ENCODE measurements at regions not wholly inside any gene's neighbourhood (a gene's known extent, or its start where the extent isn't known, plus 50 kb on each side); places are given as distances from the start of the nearest gene placed in this dataset.

DNA sequence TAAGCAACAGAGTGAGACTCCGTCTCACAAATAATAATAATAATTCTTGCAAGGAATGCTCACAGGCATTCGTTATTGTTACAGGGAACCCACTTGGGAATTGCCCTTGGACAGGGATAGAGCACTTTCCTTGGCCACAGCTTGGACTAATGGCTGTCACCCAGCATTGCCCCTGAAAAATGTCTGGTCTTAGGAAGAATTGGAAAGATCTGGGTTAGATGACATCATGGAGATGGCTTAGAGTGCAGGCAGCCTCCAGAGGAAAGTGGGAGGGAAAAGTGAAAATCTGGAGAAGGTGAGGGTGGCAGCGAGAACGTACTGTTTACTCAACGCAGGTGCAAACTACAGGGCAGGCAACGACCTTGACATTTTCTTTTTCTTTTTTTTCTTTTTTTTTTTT lies 59.3 kb upstream of the MRTFB start:
- intact Hi-C loops (cut with DNase I) = loop anchor here in 2 of 10 donors (10.0 kb wide), 2 partner anchors 53 to 57 kb away; no protein-coding TSS in a partner anchor

GRCh38 chr16:14013145-14013570 lies 58.0 kb upstream of the MRTFB start:
- Histone ChIP-seq H3K9me3 (no peaks in the 10 kb centered on the region), H3K27ac (peak overlapping the region in 9 of 12 donors; percentile 57 to 86 (median 69)), H3K36me3 (no peaks in the 10 kb centered on the region), H3K4me1 (peaks cover 0 to 54% (median 30%) of the 10 kb centered on the region in 12 donors), H3K4me3 (peak overlapping the region in 3 of 12 donors; percentile 7 to 32 (median 7)), H3K27me3 (no peaks in the 10 kb centered on the region)
- ATAC-seq = peak in 1 of 4 donors; percentile 11
- intact Hi-C loops (cut with DNase I) = loop anchor here in 2 of 10 donors (10.0 kb wide), 2 partner anchors 52 to 58 kb away; no protein-coding TSS in a partner anchor
- WGBS, 4 donors = 63 to 88% (median 82%) methylated on average over 4 of the region's 4 CpGs
- DNase-seq = no peak
- no peak for TF ChIP-seq CTCF (IDR thresholded peaks at IDR 0.05)
- no peak for TF ChIP-seq POLR2A (IDR thresholded peaks at IDR 0.05)

More for the DNA sequence above, 59.3 kb upstream of the MRTFB start:
- Histone ChIP-seq H3K27me3 (no peaks in the 10 kb centered on the region), H3K27ac (peak overlapping the region in 1 of 12 donors; percentile 82), H3K9me3 (no peaks in the 10 kb centered on the region), H3K4me3 (no peak overlapping the region), H3K4me1 (peaks cover 0 to 54% (median 30%) of the 10 kb centered on the region in 12 donors), H3K36me3 (no peaks in the 10 kb centered on the region)
- 57 to 68% (median 59%) methylated on average over 6 of the region's 6 CpGs for WGBS, 4 donors
- ATAC-seq (peak in 1 of 4 donors; percentile 25), DNase-seq (peak in 1 of 5 donors; percentile 42)
- no peak for TF ChIP-seq POLR2A (IDR thresholded peaks at IDR 0.05)
- no peak for TF ChIP-seq CTCF (IDR thresholded peaks at IDR 0.05)

GRCh38 chr16:14013571-14014283 lies 57.4 kb upstream of the MRTFB start:
- 49 to 53% (median 53%) methylated on average over 13 of the region's 13 CpGs for WGBS, 4 donors
- no peak for TF ChIP-seq POLR2A (IDR thresholded peaks at IDR 0.05)
- no peak for TF ChIP-seq CTCF (IDR thresholded peaks at IDR 0.05)
- DNase-seq (peak in 2 of 5 donors; percentile 36 to 48), ATAC-seq (peak; percentile 56 to 74 (median 68))
- H3K27ac ChIP-seq = peak overlapping the region in 11 of 12 donors; percentile 4 to 86 (median 67)
- H3K4me3 ChIP-seq = peak overlapping the region in 4 of 12 donors; percentile 7 to 32 (median 10)
- intact Hi-C loops (cut with DNase I) = loop anchor here in 2 of 10 donors (10.0 kb wide), 2 partner anchors 51 to 59 kb away; no protein-coding TSS in a partner anchor
- H3K9me3 ChIP-seq = no peaks in the 10 kb centered on the region
- H3K4me1 ChIP-seq = peaks cover 0 to 54% (median 30%) of the 10 kb centered on the region in 12 donors
- H3K36me3 ChIP-seq = no peaks in the 10 kb centered on the region
- no peaks in the 10 kb centered on the region for H3K27me3 ChIP-seq

DNA sequence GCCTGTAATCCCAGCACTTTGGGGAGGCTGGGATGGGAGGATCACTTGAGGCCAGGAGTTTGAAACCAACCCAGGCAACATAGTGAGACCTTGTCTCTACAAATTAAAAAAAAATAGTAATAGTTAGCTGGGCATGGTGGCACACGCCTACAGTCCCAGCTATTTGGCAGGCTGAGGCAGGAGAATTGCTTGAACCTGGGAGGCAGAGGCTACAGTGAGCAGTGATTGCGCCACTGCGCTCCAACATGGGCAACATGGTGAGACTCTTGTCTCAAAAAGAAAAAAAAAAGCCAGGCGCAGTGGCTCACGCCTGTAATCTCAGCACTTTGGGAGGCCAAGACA lies 56.9 kb upstream of the MRTFB start:
- Histone ChIP-seq H3K4me1 (peaks cover 0 to 58% (median 31%) of the 10 kb centered on the region in 12 donors), H3K9me3 (no peaks in the 10 kb centered on the region), H3K36me3 (no peaks in the 10 kb centered on the region), H3K4me3 (peak overlapping the region in 1 of 12 donors; percentile 6), H3K27me3 (no peaks in the 10 kb centered on the region), H3K27ac (peak overlapping the region in 11 of 12 donors; percentile 4 to 86 (median 67))
- DNase-seq (no peak), ATAC-seq (no peak)
- intact Hi-C loops (cut with DNase I) = loop anchor here in 2 of 10 donors (10.0 kb wide), 2 partner anchors 51 to 59 kb away; no protein-coding TSS in a partner anchor
- WGBS, 4 donors = 87 to 99% (median 90%) methylated on average over 5 of the region's 5 CpGs
- TF ChIP-seq CTCF (IDR thresholded peaks at IDR 0.05) = no peak
- TF ChIP-seq POLR2A (IDR thresholded peaks at IDR 0.05) = no peak

All from heart left ventricle (tissue), 16 donors.